ENCODE measurements at regions not wholly inside any gene's neighbourhood (a gene's known extent, or its start where the extent isn't known, plus 50 kb on each side); places are given as distances from the start of the nearest gene placed in this dataset.

DNA sequence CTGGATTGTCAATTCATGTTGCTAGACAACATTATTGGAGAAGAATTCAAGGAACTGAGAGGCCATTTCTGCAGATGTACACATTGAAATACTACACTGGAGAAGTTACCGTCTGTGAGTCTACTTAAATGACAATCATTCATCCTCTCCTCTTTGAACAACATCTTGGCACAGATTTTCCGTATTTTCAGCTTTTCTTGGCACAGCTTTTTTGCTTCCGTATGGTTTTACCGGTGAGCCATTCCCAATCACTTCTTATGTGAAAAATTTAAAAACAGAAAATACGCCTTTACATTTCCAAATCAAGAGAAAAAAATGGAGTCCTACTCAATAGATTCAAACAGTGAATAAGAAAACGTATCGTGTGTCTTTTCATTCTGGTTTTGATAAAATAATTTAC lies 1493.7 kb downstream of the AMY1C start:
- no peaks in the 10 kb centered on the region for H3K36me3 Mint-ChIP-seq (ENCODE audit: insufficient read depth in 1 of 3, low read depth in 3 of 3)
- no peaks in the 10 kb centered on the region for H3K27me3 Mint-ChIP-seq (ENCODE audit: low read depth)
- no peaks in the 10 kb centered on the region for H3K23me2 ChIP-seq (ENCODE audit: insufficient read length, low read depth, low read length, poor library complexity, severe bottlenecking)
- H3K56ac ChIP-seq (ENCODE audit: insufficient read length, low read depth, low read length) = no peak overlapping the region
- H2BK120ac ChIP-seq (ENCODE audit: low read depth, low read length, poor library complexity, severe bottlenecking) = no peak overlapping the region
- no peak overlapping the region for H3K4ac ChIP-seq (ENCODE audit: low read depth, low read length)
- no peaks in the 10 kb centered on the region for H3K79me1 ChIP-seq (ENCODE audit: insufficient read depth, low read depth, low read length, poor library complexity, severe bottlenecking)
- no peak for DNase-seq
- H4K91ac ChIP-seq (ENCODE audit: insufficient read length, low read depth, low read length) = no peak overlapping the region
- no peaks in the 10 kb centered on the region for H3K4me1 ChIP-seq (ENCODE audit: insufficient read depth, low read length)
- no peak overlapping the region for H2AK5ac ChIP-seq (ENCODE audit: insufficient read length, low read length)
- no CpG with 5 or more reads among the region's 7 CpGs for WGBS (ENCODE audit: extremely low coverage, insufficient read length, low lambda C conversion rate)
- H3K14ac ChIP-seq (ENCODE audit: insufficient read depth, low read length) = no peak overlapping the region
- H3K4me3 Mint-ChIP-seq = no peak overlapping the region
- H3K9ac ChIP-seq (ENCODE audit: extremely low read depth, insufficient read length, low read length) = no peak overlapping the region
- H4K5ac ChIP-seq (ENCODE audit: insufficient read length, low read depth, low read length) = no peak overlapping the region
- TF ChIP-seq, protein P1, sequence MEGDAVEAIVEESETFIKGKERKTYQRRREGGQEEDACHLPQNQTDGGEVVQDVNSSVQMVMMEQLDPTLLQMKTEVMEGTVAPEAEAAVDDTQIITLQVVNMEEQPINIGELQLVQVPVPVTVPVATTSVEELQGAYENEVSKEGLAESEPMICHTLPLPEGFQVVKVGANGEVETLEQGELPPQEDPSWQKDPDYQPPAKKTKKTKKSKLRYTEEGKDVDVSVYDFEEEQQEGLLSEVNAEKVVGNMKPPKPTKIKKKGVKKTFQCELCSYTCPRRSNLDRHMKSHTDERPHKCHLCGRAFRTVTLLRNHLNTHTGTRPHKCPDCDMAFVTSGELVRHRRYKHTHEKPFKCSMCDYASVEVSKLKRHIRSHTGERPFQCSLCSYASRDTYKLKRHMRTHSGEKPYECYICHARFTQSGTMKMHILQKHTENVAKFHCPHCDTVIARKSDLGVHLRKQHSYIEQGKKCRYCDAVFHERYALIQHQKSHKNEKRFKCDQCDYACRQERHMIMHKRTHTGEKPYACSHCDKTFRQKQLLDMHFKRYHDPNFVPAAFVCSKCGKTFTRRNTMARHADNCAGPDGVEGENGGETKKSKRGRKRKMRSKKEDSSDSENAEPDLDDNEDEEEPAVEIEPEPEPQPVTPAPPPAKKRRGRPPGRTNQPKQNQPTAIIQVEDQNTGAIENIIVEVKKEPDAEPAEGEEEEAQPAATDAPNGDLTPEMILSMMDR (conservative IDR thresholded peaks at IDR 0.05) = no peak
- H3K9me3 Mint-ChIP-seq = no peaks in the 10 kb centered on the region
- H3K4me2 ChIP-seq (ENCODE audit: insufficient read depth, insufficient read length, low read length) = no peak overlapping the region
- H3K23ac ChIP-seq (ENCODE audit: insufficient read length, low read depth, low read length) = no peak overlapping the region
- H3T11ph ChIP-seq (ENCODE audit: low read length) = no peak overlapping the region
- H2BK5ac ChIP-seq (ENCODE audit: insufficient read length, low read length) = no peak overlapping the region
- H3K27ac Mint-ChIP-seq = no peak overlapping the region
- no peaks in the 10 kb centered on the region for H3K4me1 Mint-ChIP-seq
- no peak overlapping the region for H3K18ac ChIP-seq (ENCODE audit: insufficient read length, low read depth, low read length)
- no peak overlapping the region for H3K27ac ChIP-seq (ENCODE audit: insufficient read length, low read depth, low read length)
- no peak overlapping the region for H2AFZ ChIP-seq (ENCODE audit: low read length)
- H3K9me3 ChIP-seq (ENCODE audit: control insufficient read depth, low read depth, low read length) = no peaks in the 10 kb centered on the region
- no peaks in the 10 kb centered on the region for H4K20me1 ChIP-seq (ENCODE audit: control insufficient read depth, insufficient read depth, insufficient read length)
- no peaks in the 10 kb centered on the region for H3K27me3 ChIP-seq (ENCODE audit: insufficient read depth, low read length)
- H2BK20ac ChIP-seq (ENCODE audit: low read depth, low read length, poor library complexity, severe bottlenecking) = no peak overlapping the region
- H3K79me2 ChIP-seq (ENCODE audit: insufficient read depth, low read length) = no peaks in the 10 kb centered on the region
- no peak overlapping the region for H4K8ac ChIP-seq (replicated peaks; ENCODE audit: insufficient read length, low read depth, low read length)
- H2BK12ac ChIP-seq (ENCODE audit: insufficient read length, low read depth, low read length) = no peak overlapping the region
- no peak overlapping the region for H2BK15ac ChIP-seq (ENCODE audit: low read depth, low read length)

All from H9 (cell line).